ENCODE measurements at regions not wholly inside any gene's neighbourhood (a gene's known extent, or its start where the extent isn't known, plus 50 kb on each side); places are given as distances from the start of the nearest gene placed in this dataset.

DNA sequence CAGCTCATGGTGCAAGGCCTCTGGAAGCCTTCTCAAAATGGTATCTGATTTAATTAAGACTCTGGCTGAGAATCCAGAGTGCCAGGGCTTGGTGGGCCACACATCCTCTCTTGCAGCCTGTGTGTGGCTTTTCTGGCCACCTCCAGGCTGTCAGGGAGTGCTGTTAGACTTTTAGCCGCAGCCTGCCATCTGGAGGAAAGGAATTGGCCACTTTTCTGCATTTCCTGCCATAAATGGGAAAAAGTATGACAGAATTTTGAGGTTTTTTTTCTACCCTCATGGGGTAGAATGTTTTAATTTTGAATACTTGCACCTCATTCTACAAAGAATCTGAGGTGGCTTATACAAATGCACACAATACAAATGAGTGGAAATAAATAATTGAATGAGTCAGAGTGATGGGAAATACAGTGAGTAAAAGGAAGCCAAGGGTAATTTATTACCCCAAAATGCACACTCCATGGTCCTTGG, 218.4 kb downstream of the ADAMTS15 start:
- DNase-seq (ENCODE audit: low spot score): no peak
- Mint-ChIP-seq H3K4me1 (ENCODE audit: unreplicated experiment) (peaks cover 19% of the 10 kb centered on the region), H3K27me3 (ENCODE audit: unreplicated experiment) (peaks cover 3% of the 10 kb centered on the region), H3K27ac (ENCODE audit: unreplicated experiment) (no peak overlapping the region), H3K4me3 (ENCODE audit: unreplicated experiment) (no peak overlapping the region), H3K9me3 (ENCODE audit: unreplicated experiment) (no peaks in the 10 kb centered on the region), H3K36me3 (ENCODE audit: low read depth, unreplicated experiment) (no peaks in the 10 kb centered on the region)
- TF ChIP-seq, protein P1, sequence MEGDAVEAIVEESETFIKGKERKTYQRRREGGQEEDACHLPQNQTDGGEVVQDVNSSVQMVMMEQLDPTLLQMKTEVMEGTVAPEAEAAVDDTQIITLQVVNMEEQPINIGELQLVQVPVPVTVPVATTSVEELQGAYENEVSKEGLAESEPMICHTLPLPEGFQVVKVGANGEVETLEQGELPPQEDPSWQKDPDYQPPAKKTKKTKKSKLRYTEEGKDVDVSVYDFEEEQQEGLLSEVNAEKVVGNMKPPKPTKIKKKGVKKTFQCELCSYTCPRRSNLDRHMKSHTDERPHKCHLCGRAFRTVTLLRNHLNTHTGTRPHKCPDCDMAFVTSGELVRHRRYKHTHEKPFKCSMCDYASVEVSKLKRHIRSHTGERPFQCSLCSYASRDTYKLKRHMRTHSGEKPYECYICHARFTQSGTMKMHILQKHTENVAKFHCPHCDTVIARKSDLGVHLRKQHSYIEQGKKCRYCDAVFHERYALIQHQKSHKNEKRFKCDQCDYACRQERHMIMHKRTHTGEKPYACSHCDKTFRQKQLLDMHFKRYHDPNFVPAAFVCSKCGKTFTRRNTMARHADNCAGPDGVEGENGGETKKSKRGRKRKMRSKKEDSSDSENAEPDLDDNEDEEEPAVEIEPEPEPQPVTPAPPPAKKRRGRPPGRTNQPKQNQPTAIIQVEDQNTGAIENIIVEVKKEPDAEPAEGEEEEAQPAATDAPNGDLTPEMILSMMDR (IDR thresholded peaks at IDR 0.05; ENCODE audit: unreplicated experiment): no peak

DNA sequence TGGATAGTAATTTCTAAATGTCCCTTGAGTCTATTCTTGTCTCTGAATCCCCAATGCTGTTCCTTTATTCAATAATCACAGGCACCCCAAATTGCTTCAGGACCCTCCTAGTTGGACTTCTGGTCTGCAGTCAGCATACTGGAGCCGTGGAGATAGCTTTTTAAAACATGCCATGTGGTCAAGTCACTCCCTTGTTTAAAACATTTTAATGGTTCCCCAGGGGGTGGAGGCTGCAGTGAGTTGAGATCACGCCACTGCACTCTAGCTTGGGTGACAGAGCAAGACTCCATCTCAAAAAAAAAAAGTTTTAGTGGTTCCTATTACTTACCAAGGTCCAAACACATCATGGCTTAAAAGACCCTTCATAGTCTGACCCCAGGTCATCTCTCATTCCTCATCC, 220.3 kb downstream of the ADAMTS15 start:
- Mint-ChIP-seq H3K36me3 (ENCODE audit: low read depth, unreplicated experiment) (no peaks in the 10 kb centered on the region), H3K4me3 (ENCODE audit: unreplicated experiment) (no peak overlapping the region), H3K4me1 (ENCODE audit: unreplicated experiment) (peaks cover 19% of the 10 kb centered on the region), H3K27me3 (ENCODE audit: unreplicated experiment) (peaks cover 2% of the 10 kb centered on the region), H3K9me3 (ENCODE audit: unreplicated experiment) (no peaks in the 10 kb centered on the region), H3K27ac (ENCODE audit: unreplicated experiment) (no peak overlapping the region)
- TF ChIP-seq, protein P1 (IDR thresholded peaks at IDR 0.05; ENCODE audit: unreplicated experiment): no peak
- no peak for DNase-seq (ENCODE audit: low spot score)

DNA sequence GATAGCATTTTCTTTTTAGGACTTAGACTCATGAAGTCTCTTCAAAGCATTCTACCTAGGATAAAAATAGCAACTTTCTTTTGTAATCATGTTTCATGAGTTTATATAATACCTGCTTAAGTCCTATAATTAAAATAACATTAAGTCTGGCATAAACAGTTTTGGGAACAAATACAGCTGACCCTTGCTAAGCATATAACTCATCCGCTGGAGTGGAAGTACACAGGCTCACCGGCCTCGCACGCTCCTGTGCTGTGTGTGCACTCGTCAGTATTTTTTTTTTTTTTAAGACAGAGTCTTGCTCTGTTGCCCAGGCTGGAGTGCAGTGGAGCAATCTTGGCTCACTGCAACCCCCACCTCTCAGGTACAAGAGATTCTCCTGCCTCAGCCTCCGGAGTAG, 221.8 kb downstream of the ADAMTS15 start:
- TF ChIP-seq, protein P1 (IDR thresholded peaks at IDR 0.05; ENCODE audit: unreplicated experiment): no peak
- H3K36me3 Mint-ChIP-seq (ENCODE audit: low read depth, unreplicated experiment): no peaks in the 10 kb centered on the region
- H3K9me3 Mint-ChIP-seq (ENCODE audit: unreplicated experiment): no peaks in the 10 kb centered on the region
- DNase-seq (ENCODE audit: low spot score): no peak
- H3K27me3 Mint-ChIP-seq (ENCODE audit: unreplicated experiment): peaks cover 2% of the 10 kb centered on the region
- peaks cover 15% of the 10 kb centered on the region for H3K4me1 Mint-ChIP-seq (ENCODE audit: unreplicated experiment)
- H3K27ac Mint-ChIP-seq (ENCODE audit: unreplicated experiment): no peak overlapping the region
- no peak overlapping the region for H3K4me3 Mint-ChIP-seq (ENCODE audit: unreplicated experiment)

DNA sequence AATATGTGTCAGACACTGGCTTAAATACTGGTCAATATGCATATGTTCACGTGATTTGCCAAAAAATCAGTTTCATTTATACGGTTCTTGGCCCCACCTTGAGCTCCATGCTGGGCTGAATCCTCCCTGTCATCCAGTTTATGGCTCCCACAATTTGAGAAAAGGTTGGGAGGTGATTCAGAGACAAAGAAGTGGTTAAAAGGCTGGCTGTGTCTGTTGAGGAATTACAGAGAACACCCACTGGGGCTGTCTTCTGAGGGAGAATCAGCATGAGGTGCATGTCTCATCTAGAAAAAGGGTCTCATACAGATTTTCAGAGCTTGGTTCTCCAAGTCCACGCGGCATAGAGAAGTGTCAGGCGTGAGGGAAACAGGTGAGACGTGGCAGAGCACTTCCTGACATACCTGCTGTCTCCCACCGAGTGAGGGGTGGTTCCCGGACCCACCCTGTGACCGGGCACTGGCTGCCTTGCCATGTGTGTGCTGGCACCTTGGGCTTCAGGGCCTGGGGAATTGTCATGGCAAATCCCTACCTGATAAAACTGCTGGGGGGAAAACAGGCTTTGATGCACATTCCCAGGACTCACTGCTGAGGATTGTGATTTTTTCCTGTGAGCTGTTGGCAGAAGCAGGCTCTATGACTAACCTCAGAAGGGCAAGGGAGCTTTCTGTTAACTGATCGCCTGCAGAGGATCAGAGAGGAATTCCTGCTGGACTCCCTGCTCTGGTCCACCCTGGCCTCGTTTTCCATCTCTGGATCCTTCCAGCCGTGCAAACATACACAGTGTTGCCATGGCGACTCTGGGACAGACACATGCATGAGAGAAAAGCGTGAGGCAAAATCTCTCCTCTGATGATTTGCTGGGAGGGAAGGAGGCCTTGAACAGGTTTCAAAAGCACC, 223.6 kb downstream of the ADAMTS15 start:
- Mint-ChIP-seq H3K4me3 (ENCODE audit: unreplicated experiment) (no peak overlapping the region), H3K4me1 (ENCODE audit: unreplicated experiment) (no peaks in the 10 kb centered on the region), H3K36me3 (ENCODE audit: low read depth, unreplicated experiment) (no peaks in the 10 kb centered on the region), H3K9me3 (ENCODE audit: unreplicated experiment) (no peaks in the 10 kb centered on the region), H3K27ac (ENCODE audit: unreplicated experiment) (no peak overlapping the region), H3K27me3 (ENCODE audit: unreplicated experiment) (peaks cover 2% of the 10 kb centered on the region)
- TF ChIP-seq, protein P1 (IDR thresholded peaks at IDR 0.05; ENCODE audit: unreplicated experiment): no peak
- no peak for DNase-seq (ENCODE audit: low spot score)

DNA sequence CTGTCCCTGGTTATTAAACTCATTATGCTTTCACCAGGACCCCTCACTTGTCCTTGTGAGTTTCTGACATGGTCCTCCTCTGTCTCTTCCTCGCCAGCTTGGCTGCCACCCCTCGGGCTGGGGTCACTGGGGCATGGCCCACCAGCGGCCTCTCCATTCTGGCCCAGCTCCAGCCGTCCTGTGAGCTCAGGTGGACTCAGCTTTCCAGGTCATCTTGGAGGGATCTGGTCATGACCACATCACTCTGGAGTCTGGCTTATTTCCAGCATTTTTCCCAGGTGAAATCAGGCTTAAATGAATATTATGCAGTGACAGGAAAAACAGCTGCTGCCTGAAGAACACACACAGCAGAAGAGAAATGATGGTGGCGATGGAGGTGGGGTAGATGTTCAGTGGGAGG, 224.5 kb downstream of the ADAMTS15 start:
- TF ChIP-seq, protein P1 (IDR thresholded peaks at IDR 0.05; ENCODE audit: unreplicated experiment): no peak
- Mint-ChIP-seq H3K27me3 (ENCODE audit: unreplicated experiment) (no peaks in the 10 kb centered on the region), H3K4me1 (ENCODE audit: unreplicated experiment) (no peaks in the 10 kb centered on the region), H3K4me3 (ENCODE audit: unreplicated experiment) (no peak overlapping the region), H3K36me3 (ENCODE audit: low read depth, unreplicated experiment) (no peaks in the 10 kb centered on the region), H3K9me3 (ENCODE audit: unreplicated experiment) (no peaks in the 10 kb centered on the region), H3K27ac (ENCODE audit: unreplicated experiment) (no peak overlapping the region)
- no peak for DNase-seq (ENCODE audit: low spot score)
